ENCODE measurements at regions not wholly inside any gene's neighbourhood (a gene's known extent, or its start where the extent isn't known, plus 50 kb on each side); places are given as distances from the start of the nearest gene placed in this dataset.

- TF ChIP-seq CTCF (IDR thresholded peaks at IDR 0.05; ENCODE audit: low read length): no peak
- no peak for TF ChIP-seq EZH2 (IDR thresholded peaks at IDR 0.05; ENCODE audit: borderline replicate concordance, low read length)
Measured at GRCh38 chr10:117698809-117699208, 156.3 kb downstream of the EMX2 start.

Measured in OCI-LY1 (cell line).